ENCODE measurements at regions not wholly inside any gene's neighbourhood (a gene's known extent, or its start where the extent isn't known, plus 50 kb on each side); places are given as distances from the start of the nearest gene placed in this dataset.
"Not testable (repeated sequence)": the region's sequence is repeated elsewhere in the genome, so short reads cannot be mapped to it uniquely, and the experiment has no call there.

- no peak for DNase-seq
Measured at GRCh38 chr6:85069577-85069976, 305.2 kb upstream of the TBX18 start.

GRCh38 chr6:85068221-85068620 is 303.8 kb upstream of the TBX18 start:
- DNase-seq, result no peak

GRCh38 chr6:85066266-85066665 is 301.9 kb upstream of the TBX18 start:
- no peak for DNase-seq

GRCh38 chr6:85065831-85066230 is 301.4 kb upstream of the TBX18 start:
- DNase-seq, result no peak

- no peak for DNase-seq
Measured at GRCh38 chr6:85063611-85064010, 299.2 kb upstream of the TBX18 start.

GRCh38 chr6:85062884-85063283 is 298.5 kb upstream of the TBX18 start:
- no peak for DNase-seq

- DNase-seq, result no peak
Measured at GRCh38 chr6:85058806-85059205, 294.4 kb upstream of the TBX18 start.

GRCh38 chr6:85050149-85050548 is 285.8 kb upstream of the TBX18 start:
- DNase-seq, result no peak

GRCh38 chr6:85049282-85049681 is 284.9 kb upstream of the TBX18 start:
- no peak for DNase-seq

GRCh38 chr6:85047818-85048217 is 283.4 kb upstream of the TBX18 start:
- no peak for DNase-seq

GRCh38 chr6:85045767-85046166 is 281.4 kb upstream of the TBX18 start:
- not testable (repeated sequence) for DNase-seq

- DNase-seq, result no peak
Measured at GRCh38 chr6:85044361-85044760, 280.0 kb upstream of the TBX18 start.

GRCh38 chr6:85041376-85041775 is 277.0 kb upstream of the TBX18 start:
- no peak for DNase-seq

- no peak for DNase-seq
Measured at GRCh38 chr6:85037221-85037620, 272.8 kb upstream of the TBX18 start.

GRCh38 chr6:85035766-85036165 is 271.4 kb upstream of the TBX18 start:
- DNase-seq, result no peak

- no peak for DNase-seq
Measured at GRCh38 chr6:85033547-85033946, 269.1 kb upstream of the TBX18 start.

GRCh38 chr6:85026021-85026420 is 261.6 kb upstream of the TBX18 start:
- no peak for DNase-seq

GRCh38 chr6:85023721-85024120 is 259.3 kb upstream of the TBX18 start:
- DNase-seq, result no peak

- DNase-seq, result no peak
Measured at GRCh38 chr6:85017352-85017751, 253.0 kb upstream of the TBX18 start.

- DNase-seq, result no peak
Measured at GRCh38 chr6:85016726-85017125, 252.3 kb upstream of the TBX18 start.

- no peak for DNase-seq
Measured at GRCh38 chr6:85015396-85015990, 251.1 kb upstream of the TBX18 start.

- DNase-seq, result no peak
Measured at GRCh38 chr6:85010865-85011264, 246.5 kb upstream of the TBX18 start.

- DNase-seq, result no peak
Measured at GRCh38 chr6:85008296-85009009, 244.1 kb upstream of the TBX18 start.

- no peak for DNase-seq
Measured at GRCh38 chr6:85006362-85006761, 242.0 kb upstream of the TBX18 start.

- no peak for DNase-seq
Measured at GRCh38 chr6:85005494-85005893, 241.1 kb upstream of the TBX18 start.

All from activated CD4-positive, alpha-beta T cell treated with anti-CD3 and anti-CD28 coated beads, Interleukin-2, amount 50 U/mL, for 16 hours (primary cell).